Frontal cortex (tissue), 3 donors: ENCODE measurements at regions not wholly inside any gene's neighbourhood (a gene's known extent, or its start where the extent isn't known, plus 50 kb on each side); places are given as distances from the start of the nearest gene placed in this dataset.

ENCODE experiments used
- DNase-seq, 2 donors: peaks; one replicate each; pipeline ENCODE4 v3.0.0; 2012; ENCODE audit warnings: low spot score in 2 of 2
- FAIRE-seq: peaks from 2 replicates; lab custom pipeline; 2012; peaks lifted over from hg19 to GRCh38; lab: Jason Lieb, UNC
- donor health status: control.
- donor health status: control.
- donor health status: control.

GRCh38 chr2:4528246-4528645 lies 824.9 kb downstream of the DCDC2C start:
- DNase-seq (no peak), FAIRE-seq (no peak)

DNA sequence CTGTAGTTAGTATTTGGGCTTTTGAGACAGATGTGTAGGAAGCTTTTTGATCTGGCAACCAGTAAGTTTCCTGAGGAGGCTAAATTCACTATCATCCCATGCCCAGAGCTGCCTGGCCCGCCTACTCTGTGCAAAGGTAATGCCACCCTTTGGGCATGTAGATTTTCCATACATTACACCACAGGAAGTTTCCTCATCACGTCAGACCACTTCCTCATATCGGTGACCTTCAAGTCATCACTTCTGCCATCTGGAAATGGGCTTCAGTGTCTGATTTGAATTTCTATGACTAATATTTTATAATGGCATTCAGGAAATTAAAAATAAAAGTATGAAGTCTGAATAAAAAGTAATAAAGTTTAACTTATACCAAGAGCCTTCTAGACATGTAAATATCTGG lies 825.4 kb downstream of the DCDC2C start:
- no peak for FAIRE-seq
- no peak for DNase-seq

GRCh38 chr2:4529738-4530137 lies 826.4 kb downstream of the DCDC2C start:
- DNase-seq, result no peak
- no peak for FAIRE-seq

GRCh38 chr2:4530231-4530630 lies 826.9 kb downstream of the DCDC2C start:
- FAIRE-seq (no peak), DNase-seq (no peak)

DNA sequence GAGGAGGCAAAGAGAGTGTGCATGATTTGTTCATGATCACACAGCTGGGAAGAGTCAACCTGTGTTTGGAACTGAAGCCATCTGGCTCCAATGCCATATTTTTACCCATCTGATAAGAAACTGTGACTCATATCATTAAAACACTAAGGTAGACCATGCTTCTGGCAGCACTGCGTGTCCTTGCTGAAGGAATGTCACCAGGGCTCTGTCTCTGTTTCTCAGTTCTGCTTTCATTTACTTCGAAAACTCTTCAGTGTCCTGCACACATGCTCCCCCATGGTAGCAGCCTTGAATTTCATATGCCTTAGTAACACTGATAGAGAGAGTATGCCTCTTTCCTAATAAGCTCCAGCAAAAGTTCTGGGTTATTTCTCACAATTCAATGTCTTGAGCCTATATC lies 830.4 kb downstream of the DCDC2C start:
- FAIRE-seq (no peak), DNase-seq (no peak)

DNA sequence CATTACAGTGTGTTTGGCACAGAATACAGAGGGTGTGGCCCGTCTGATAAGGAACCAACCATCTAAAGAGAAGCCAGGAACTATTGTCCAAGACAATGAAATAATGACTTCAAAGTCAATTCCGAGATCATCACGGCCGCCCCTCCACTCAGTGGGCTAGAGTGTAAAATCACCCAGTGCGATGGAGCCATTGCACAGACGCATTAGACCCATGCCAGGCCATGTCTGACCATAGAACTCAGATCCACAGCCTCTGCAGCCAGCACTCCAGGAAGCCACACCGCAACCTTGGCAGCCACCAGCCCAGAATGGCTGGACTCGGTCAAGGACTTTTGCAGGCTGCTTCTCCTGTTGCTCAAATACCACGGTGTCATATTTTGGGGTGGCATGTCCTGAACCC lies 835.7 kb downstream of the DCDC2C start:
- FAIRE-seq (no peak), DNase-seq (no peak)

DNA sequence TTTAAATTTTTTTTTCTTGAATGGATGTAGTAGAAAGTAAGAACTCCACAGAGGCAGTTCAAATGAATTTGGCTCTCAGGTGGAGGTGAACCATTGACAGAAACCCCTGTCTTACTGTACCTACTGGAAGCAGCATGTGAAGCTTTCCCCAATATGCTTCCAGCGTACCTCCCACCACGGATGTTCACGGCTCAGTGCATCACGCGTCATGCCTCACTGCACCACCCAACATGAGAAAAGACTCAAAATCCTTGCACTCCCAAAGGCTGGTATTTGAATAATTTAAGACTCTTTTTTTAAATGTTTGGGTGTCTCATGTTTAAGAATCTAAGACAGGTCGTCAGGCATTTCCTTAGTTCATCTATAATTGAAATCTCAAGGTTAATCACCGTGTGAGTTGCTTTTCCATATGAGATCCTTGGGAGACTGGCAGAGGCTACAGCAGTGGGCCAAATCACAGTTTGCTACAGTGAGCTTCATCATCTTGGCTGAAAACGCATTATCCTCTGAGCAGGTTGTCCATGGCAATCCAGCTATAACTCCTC lies 846.4 kb downstream of the DCDC2C start:
- DNase-seq, result no peak
- no peak for FAIRE-seq

- FAIRE-seq (no peak), DNase-seq (no peak)
Observed at GRCh38 chr2:4551691-4552474, 848.5 kb downstream of the DCDC2C start.

DNA sequence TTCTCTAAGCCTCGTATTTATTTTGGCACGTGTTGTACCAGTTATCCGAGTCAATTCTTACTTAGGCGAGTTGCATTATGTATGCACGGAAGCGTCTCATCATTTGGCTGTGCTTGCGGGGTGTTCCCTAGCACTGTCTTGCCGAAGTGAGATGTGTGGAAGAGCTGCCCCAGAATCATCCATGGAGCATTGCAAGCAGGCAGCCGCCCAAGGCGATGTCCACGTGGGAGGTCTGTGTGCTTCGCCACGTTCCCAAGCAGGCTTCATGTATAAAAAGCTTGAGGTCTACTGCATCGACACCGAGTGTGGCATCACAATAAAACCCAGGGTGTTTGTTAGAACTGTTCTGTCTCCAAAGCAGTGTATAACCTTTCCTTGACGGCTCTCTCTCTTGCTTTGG lies 849.9 kb downstream of the DCDC2C start:
- no peak for DNase-seq
- FAIRE-seq, result no peak

GRCh38 chr2:4556135-4556896 lies 852.9 kb downstream of the DCDC2C start:
- DNase-seq (no peak), FAIRE-seq (no peak)

GRCh38 chr2:4561196-4561595 lies 857.8 kb downstream of the DCDC2C start:
- DNase-seq (no peak), FAIRE-seq (no peak)

DNA sequence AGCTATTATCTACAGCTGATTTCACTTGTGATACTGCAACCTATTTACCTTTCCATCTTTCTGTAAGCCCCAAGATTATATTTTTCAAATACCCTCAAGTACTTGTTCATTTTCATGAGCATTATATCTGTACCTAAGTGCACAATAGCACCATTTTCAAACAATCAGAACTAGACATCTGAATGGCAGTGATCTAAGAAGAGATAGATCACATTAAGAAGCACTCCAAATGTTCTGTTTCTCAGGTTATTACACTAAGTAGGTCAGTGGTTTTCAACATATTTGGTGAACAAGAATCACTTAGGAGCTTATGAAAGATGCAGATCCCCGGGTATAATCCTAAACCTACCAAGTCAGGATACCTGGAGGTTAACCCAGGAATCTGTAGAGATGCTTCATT lies 872.7 kb downstream of the DCDC2C start:
- FAIRE-seq (no peak), DNase-seq (no peak)

- DNase-seq (no peak), FAIRE-seq (no peak)
Observed at GRCh38 chr2:4579977-4580376, 876.6 kb downstream of the DCDC2C start.

GRCh38 chr2:4585057-4585635 lies 881.8 kb downstream of the DCDC2C start:
- FAIRE-seq (no peak), DNase-seq (no peak)

DNA sequence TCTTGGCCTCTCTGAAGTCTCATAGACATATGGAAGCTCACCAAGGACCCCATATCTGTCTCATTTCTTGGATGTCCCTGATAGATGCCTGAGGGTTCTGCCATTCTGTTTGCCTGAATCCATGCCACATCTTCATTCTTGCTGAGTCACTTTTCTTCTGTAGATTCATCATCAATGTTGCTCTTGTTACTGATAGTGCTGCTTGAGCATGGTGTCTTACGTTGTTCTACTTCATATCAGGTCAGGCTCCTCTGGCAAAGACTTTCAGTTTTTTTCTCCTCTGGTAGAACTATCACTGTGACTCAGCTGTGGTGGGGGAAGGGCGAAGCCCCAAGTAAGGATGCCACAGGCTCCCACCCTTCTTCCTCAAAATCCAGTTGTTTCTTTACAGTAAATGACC lies 885.2 kb downstream of the DCDC2C start:
- FAIRE-seq (no peak), DNase-seq (no peak)

GRCh38 chr2:4591261-4591660 lies 887.9 kb downstream of the DCDC2C start:
- FAIRE-seq (no peak), DNase-seq (no peak)

DNA sequence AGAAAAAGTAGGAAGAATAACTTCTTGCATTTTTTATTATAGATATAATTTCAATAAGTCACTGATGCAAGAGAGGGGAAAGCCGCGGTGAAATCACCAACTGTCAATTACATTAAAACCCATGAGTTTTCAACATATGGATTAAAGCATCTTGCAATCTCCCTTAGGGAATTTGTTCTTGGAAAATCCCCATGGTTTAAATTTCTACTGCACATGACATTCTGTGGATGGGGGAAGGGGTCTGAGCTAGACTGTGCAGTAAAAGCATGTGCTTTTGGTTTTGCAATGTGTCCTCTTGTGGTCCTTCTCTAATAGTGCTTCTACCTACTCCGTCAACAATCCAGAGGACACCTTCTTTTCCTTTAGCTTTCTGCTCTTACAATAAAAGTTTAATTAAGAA lies 894.0 kb downstream of the DCDC2C start:
- DNase-seq (no peak), FAIRE-seq (no peak)

DNA sequence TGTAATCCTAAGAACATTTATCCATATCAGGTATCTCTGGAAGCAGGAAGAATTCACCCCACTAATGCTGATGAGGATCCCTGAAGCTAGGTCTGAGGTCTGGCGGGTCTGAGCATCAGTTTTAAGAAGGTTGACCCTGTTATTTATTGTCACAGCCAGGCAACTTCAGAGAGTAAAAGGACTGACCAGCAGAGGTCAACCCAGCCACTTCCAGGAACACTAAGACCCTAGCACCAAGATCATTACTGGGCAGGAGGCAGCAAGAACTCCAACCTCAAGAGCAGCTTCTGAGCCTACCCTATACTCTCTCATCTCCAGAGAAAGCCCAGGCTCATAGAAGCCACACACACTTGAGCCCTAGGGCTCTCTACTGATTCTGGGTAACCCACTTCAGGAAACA lies 901.4 kb downstream of the DCDC2C start:
- DNase-seq, result no peak
- FAIRE-seq, result no peak

GRCh38 chr2:4618141-4618540 lies 914.8 kb downstream of the DCDC2C start:
- DNase-seq, result no peak
- FAIRE-seq, result no peak

DNA sequence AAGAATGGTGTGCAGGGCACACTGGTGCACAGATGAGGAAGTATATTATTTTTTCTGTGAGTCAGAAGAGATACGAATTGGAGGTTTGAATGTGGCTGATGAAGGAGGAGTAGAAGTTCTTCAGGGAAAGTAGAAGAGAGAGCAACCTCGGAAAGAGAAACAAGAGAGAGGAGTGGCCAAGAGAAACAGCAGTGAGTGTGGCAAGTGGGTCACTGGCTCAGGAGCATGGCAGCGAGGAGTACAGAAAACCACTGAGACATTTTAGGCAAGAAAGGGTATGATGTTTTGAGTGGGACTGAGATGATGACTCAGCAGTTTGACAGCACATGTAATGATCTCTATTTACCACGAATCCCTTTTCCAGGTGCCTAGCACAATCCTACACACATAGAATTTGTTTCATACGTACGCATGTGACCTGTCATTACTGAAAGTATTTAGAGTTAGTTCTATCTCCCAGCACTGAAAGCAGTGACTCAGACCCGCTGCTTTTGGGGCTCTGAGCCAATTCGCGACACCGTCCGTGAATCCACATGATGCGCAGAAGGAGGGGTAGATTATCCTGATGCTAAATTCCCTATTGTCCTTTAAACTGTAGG lies 915.4 kb downstream of the DCDC2C start:
- FAIRE-seq, result no peak

More for the DNA sequence above, 915.4 kb downstream of the DCDC2C start:
- DNase-seq, result no peak
